GM20431 (cell line): ENCODE measurements at regions not wholly inside any gene's neighbourhood (a gene's known extent, or its start where the extent isn't known, plus 50 kb on each side); places are given as distances from the start of the nearest gene placed in this dataset.
"Not testable (repeated sequence)": the region's sequence is repeated elsewhere in the genome, so short reads cannot be mapped to it uniquely, and the experiment has no call there.

Experiments
- in situ Hi-C: fragments of 300-500 bp; cut with MseI, MboI; formaldehyde crosslinking; loops from one replicate; pipeline ENCODE4 v1.15.0; 2020; ENCODE audit warnings: low sequenced_read_pairs; ENCODE audit not compliant: unreplicated experiment

DNA sequence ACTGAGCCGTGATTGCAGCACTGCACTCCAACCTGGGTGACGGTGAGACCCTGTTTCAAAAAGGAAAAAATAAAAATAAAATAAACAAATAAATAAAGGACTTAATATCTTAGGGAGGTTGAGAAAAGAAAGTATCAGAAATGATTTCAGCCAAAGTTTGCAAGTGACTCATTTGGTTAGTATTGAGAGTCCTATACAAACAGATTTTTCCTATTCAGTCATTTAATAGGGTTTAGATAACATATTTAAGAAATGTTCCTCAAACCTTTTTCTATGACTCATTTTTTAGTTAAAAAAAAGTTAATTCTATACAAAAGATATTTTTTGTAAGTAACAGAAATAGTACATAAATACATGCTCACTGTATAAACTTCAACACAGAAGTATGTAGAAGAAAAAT lies 235.1 kb downstream of the GJA1 start:
- in situ Hi-C loops: no loop called here

DNA sequence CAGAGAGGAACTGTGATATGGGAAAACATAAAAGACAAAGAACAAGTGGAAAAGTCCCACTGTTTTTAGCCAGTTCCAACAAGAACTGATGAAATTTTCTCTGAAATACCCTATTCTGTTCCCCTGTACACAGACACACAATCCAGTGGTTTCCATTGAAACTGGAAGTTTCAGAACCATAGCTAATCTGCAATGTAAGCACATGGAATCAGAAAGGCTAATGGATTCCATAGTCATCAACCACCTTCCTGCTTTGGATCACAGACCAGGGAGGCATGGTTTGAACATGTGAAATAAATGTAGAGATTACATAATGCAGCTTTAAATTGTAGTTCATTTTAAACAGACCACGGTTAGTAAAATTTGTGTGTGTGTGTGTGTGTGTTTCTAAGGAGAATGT lies 242.1 kb downstream of the GJA1 start:
- in situ Hi-C loops: no loop called here

- in situ Hi-C loops: no loop called here
Observed at GRCh38 chr6:121678245-121678644, 242.8 kb downstream of the GJA1 start.

DNA sequence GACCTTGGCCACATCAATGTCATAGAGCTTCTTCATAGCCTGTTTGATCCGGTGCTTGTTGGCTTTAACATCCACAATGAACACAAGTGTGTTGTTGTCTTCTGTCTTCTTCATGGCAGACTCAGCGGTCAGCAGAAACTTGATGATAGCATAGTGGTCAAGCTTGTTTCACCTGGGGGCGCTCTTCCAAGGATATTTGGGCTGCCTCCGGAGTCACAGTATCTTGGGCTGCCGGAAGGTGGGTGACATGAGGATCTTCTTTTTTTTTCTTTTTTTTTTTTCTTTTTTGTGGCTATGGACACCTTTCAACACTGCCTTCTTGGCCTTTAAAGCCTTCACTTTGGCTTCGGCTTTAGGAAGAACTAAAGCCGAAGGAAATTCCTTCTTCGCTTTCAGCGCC lies 244.6 kb downstream of the GJA1 start:
- in situ Hi-C loops: no loop called here

- in situ Hi-C loops: no loop called here
Observed at GRCh38 chr6:121682666-121683065, 247.2 kb downstream of the GJA1 start.

- in situ Hi-C loops: not testable (repeated sequence)
Observed at GRCh38 chr6:121685806-121686205, 250.4 kb downstream of the GJA1 start.

GRCh38 chr6:121686611-121687023 lies 251.2 kb downstream of the GJA1 start:
- in situ Hi-C loops: no loop called here

GRCh38 chr6:121688974-121689373 lies 253.5 kb downstream of the GJA1 start:
- in situ Hi-C loops: no loop called here

DNA sequence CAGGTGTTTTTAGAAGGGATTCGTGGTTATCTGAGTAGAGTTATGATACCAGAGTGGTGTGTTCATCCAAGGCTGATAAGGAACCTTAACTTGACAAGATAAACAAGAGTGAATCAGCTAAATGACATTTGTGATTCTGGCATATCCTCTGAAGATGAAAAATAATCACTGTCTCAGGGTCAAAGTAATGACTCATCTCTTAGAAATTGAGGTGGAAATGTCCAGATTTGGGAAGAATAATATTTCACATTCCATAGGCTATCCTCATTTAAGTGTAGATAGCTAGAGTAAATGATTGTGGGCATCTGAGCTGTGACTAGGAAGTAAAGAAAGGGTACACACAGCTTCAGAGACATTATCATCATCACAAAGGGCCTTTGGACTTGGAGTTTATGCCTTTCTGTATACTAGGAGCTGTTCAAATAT lies 255.7 kb downstream of the GJA1 start:
- in situ Hi-C loops: no loop called here

DNA sequence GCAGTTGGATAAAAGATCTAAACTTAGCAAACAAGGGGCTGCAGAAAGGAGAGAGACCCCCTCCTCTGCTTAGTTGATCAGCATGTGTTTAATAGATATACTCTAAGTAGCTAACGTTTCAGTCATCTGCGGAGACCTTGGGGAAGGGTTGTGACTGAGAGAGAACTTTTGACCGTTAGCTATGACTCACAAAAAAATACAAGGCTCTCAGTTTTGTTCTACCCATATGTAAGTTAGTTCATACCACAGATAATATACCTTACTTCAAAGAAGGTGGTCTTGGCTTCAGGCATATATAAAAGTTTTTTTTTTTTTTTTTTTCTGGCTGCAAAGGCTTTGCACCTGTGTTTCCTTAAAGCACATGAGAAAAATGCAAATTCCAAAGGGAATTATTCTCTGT lies 258.9 kb downstream of the GJA1 start:
- in situ Hi-C loops: no loop called here

DNA sequence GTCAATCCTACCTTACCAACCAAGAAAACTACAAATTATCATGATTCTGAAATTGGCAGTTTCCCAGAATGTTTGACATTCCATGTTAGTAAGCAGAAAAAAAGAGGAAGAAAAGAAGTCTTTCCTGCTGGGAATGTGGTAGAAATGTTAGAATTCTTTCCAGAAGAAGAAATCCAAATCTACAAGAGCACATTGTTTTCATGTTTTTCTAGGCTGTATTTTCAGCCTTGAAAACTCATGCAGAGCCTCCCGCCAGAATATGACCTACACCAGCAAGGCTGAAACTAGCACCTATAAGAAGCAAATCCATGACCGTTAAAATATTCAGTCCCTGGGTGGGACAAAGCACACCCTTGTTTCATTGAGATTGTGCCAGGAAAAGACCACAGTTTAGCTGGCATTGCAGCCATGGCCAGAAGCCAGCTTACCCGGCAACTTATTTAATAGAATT lies 259.4 kb downstream of the GJA1 start:
- in situ Hi-C loops: no loop called here

DNA sequence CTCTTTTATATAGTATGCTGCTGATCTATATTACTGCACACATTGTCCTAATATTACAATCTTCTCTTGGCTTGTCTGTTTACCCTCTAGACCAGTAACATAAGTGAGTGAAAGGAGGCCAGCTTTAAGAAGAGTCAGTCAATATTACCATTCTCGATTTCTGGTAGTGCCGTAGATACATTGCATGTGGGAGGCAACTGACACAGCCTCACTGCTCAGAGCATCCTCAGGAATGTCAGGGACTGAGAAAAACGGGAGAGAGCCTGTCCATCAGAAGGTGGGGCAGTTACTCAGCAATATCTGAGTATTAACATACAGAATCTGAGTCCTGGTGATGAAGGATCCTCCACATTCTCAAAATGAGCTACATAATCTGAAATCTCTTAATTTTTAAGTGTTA lies 259.9 kb downstream of the GJA1 start:
- in situ Hi-C loops: no loop called here

- in situ Hi-C loops: no loop called here
Observed at GRCh38 chr6:121697921-121698320, 262.5 kb downstream of the GJA1 start.

DNA sequence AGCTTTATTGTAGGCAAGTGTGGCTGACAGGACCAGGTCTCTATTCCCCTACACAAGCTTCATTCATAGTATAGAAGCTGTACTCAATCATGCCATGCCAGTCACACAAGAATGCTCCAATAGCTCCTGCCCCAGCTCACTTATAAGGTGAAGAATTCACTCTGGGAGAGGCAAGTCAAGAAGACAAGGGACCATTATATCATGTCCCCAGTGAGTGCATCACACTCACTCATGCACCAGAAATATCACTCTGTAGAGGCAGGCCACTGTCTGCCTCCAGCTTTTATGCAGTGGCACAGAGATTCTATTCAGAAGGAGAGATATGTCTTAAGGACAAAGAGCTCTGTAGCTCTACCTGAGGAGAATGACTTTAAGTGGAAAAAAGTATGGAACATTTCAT lies 263.2 kb downstream of the GJA1 start:
- in situ Hi-C loops: no loop called here

- in situ Hi-C loops: not testable (repeated sequence)
Observed at GRCh38 chr6:121703129-121703528, 267.7 kb downstream of the GJA1 start.

DNA sequence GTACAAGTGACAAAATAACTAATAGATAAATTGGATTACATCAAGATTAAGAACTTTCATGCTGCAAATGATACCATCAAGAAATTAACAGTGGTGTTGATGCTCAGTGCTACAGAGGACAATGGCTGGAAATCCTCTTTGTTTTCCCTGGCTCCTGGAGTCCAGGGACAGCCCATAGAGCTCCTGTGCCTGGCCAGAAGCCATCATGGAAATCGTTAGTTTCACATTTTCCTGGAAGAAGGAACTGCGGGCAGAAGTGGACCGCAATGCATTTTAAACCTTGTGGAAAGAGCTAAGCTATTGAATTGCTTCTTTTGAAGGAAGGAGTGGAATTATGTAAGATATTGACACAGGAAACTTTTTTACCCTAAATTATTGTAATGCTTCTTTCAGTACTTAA lies 276.0 kb downstream of the GJA1 start:
- in situ Hi-C loops: no loop called here

DNA sequence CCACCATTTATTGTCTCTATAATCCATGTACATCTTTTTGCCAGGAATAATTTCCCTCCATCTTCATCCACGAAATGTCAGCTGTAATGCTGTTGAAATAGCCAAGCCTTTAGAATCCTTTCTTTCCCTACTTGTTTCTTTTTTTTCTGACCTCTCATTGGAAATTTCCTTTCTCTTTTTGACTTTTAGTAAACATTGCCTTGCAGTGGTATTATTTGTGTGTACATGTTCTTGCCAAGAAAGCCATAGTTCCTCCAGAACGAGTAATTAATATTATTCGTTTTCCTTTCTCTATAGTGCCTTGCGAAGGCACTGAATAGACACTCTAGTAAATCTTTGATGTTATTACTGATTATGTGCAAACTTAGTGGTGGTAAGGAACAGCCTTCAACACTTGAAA lies 282.2 kb downstream of the GJA1 start:
- in situ Hi-C loops: no loop called here

DNA sequence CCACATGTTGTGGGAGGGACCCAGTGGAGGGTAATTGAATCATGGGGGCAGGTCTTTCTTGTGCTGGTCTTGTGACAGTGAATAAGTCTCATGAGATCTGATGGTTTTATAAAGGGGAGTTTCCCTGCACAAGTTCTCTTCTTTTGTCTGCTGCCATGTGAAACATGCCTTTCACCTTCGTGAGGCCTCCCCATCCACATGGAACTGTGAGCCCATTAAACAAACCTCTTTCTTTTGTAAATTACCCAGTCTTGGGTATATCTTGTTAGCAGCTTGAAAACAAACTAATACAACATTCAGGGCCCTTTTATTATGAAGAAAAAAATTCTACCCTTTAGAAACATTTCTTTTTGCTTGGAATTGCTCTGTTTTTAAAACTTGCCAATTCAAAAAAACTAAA lies 285.4 kb downstream of the GJA1 start:
- in situ Hi-C loops: not testable (repeated sequence)

DNA sequence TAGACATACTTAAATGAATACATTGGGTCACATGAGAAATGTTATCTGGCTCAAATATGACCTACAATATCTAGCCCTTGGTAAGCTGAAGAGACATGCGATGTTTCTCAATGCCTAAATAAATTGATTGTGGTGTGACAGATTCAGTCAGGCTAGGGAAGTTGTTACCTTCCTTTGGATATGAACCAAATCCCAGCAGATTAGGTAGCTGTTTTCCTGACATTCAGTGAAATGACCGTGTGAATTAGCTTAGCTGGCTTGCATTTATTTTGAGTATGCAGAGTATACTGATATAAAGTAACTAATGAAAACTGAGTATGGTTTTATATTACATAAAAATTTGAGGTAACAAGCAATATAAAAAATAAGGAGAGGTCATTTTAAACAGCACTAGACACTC lies 288.2 kb downstream of the GJA1 start:
- in situ Hi-C loops: no loop called here

DNA sequence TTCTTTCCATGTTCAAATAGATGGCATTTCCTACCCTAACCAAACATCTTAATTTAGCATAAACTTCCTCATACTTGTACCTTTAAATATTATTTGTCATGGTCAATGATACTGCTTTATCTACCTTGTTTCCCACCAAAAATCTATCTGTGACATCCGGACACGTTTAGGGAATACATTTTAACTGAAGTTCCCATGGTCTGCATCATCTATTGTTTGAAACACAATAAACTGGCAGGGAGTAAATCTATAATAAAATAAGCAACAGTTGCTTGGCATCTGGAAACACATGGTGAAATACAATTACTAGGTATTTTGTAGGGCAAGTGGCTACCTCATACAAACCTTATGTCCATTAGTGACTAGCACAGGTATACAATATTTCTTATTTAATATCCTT lies 289.1 kb downstream of the GJA1 start:
- in situ Hi-C loops: no loop called here

GRCh38 chr6:121726596-121726995 lies 291.1 kb downstream of the GJA1 start:
- in situ Hi-C loops: no loop called here

GRCh38 chr6:121730616-121731015 lies 295.2 kb downstream of the GJA1 start:
- in situ Hi-C loops: no loop called here

DNA sequence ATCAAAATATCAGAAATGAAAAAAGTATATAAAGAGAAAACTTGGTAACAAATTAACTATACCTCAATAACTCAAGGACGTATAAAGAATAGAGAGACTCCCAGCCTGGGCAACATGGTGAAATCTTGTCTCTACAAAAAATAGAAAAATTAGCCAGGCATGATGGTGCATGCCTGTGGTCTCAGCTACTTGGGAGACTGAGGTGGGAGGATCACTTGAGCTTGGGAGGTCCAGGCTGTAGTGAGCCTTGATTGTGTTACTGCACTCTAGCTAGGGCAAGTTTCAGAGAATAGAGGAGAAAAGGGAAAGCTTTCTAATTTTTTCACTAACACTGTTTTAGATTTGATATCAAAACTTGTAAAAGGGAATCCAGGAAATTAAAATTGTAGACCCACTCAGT lies 295.9 kb downstream of the GJA1 start:
- in situ Hi-C loops: no loop called here
